Muscle of arm (tissue), 1 donor: ENCODE measurements at regions not wholly inside any gene's neighbourhood (a gene's known extent, or its start where the extent isn't known, plus 50 kb on each side); places are given as distances from the start of the nearest gene placed in this dataset.
"Not testable (repeated sequence)": the region's sequence is repeated elsewhere in the genome, so short reads cannot be mapped to it uniquely, and the experiment has no call there.

Experiments
- DNase-seq: peaks from one replicate; pipeline ENCODE4 v3.0.0-alpha.2; 2013

GRCh38 chr2:122070241-122070731 lies 314.8 kb downstream of the TSN start:
- no peak for DNase-seq

GRCh38 chr2:122072666-122073065 lies 317.2 kb downstream of the TSN start:
- no peak for DNase-seq

GRCh38 chr2:122074201-122074600 lies 318.8 kb downstream of the TSN start:
- no peak for DNase-seq

- no peak for DNase-seq
Measured at GRCh38 chr2:122075381-122075780, 319.9 kb downstream of the TSN start.

- DNase-seq = no peak
Measured at GRCh38 chr2:122077114-122077513, 321.7 kb downstream of the TSN start.

- DNase-seq = no peak
Measured at GRCh38 chr2:122077771-122078170, 322.3 kb downstream of the TSN start.

GRCh38 chr2:122078451-122078850 lies 323.0 kb downstream of the TSN start:
- DNase-seq = peak; percentile 10

GRCh38 chr2:122079844-122080243 lies 324.4 kb downstream of the TSN start:
- DNase-seq = no peak

GRCh38 chr2:122080316-122080715 lies 324.9 kb downstream of the TSN start:
- no peak for DNase-seq

- no peak for DNase-seq
Measured at GRCh38 chr2:122080871-122081270, 325.4 kb downstream of the TSN start.

- no peak for DNase-seq
Measured at GRCh38 chr2:122081751-122082150, 326.3 kb downstream of the TSN start.

- peak; percentile 9 for DNase-seq
Measured at GRCh38 chr2:122083256-122084048, 328.0 kb downstream of the TSN start.

- DNase-seq = not testable (repeated sequence)
Measured at GRCh38 chr2:122085672-122086071, 330.2 kb downstream of the TSN start.

- DNase-seq = no peak
Measured at GRCh38 chr2:122094557-122094956, 339.1 kb downstream of the TSN start.

- no peak for DNase-seq
Measured at GRCh38 chr2:122096761-122097160, 341.3 kb downstream of the TSN start.

- DNase-seq = no peak
Measured at GRCh38 chr2:122098306-122098705, 342.9 kb downstream of the TSN start.

- no peak for DNase-seq
Measured at GRCh38 chr2:122100346-122100745, 344.9 kb downstream of the TSN start.

- DNase-seq = no peak
Measured at GRCh38 chr2:122100756-122101155, 345.3 kb downstream of the TSN start.

- DNase-seq = no peak
Measured at GRCh38 chr2:122101319-122101718, 345.9 kb downstream of the TSN start.

GRCh38 chr2:122105171-122105876 lies 349.9 kb downstream of the TSN start:
- DNase-seq = no peak

GRCh38 chr2:122105877-122106206 lies 350.4 kb downstream of the TSN start:
- no peak for DNase-seq

GRCh38 chr2:122108186-122108585 lies 352.7 kb downstream of the TSN start:
- DNase-seq = no peak

GRCh38 chr2:122112216-122113005 lies 357.0 kb downstream of the TSN start:
- no peak for DNase-seq
